ENCODE measurements at regions not wholly inside any gene's neighbourhood (a gene's known extent, or its start where the extent isn't known, plus 50 kb on each side); places are given as distances from the start of the nearest gene placed in this dataset.

DNA sequence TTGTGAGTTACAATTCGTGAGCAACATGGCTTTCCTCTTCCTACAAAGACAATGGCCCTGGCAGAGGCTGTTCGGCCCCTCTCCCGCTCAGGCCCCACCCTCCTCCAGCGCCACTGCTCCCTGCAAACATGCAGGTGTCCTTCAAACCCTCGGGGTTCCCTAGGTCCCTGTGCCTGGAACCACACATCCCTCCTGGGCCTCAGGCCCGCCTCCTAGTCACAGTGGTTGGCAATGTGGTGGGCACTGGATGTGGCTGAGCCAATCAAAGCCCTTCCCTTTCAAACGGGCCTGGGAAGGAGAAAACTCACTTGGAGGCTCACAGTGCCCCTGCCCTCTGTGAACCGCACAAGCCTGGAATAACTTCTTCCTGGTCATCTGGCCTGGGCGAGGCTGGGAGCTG is 147.2 kb downstream of the TFAP2C start:
- TF ChIP-seq, protein P1, sequence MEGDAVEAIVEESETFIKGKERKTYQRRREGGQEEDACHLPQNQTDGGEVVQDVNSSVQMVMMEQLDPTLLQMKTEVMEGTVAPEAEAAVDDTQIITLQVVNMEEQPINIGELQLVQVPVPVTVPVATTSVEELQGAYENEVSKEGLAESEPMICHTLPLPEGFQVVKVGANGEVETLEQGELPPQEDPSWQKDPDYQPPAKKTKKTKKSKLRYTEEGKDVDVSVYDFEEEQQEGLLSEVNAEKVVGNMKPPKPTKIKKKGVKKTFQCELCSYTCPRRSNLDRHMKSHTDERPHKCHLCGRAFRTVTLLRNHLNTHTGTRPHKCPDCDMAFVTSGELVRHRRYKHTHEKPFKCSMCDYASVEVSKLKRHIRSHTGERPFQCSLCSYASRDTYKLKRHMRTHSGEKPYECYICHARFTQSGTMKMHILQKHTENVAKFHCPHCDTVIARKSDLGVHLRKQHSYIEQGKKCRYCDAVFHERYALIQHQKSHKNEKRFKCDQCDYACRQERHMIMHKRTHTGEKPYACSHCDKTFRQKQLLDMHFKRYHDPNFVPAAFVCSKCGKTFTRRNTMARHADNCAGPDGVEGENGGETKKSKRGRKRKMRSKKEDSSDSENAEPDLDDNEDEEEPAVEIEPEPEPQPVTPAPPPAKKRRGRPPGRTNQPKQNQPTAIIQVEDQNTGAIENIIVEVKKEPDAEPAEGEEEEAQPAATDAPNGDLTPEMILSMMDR (IDR thresholded peaks at IDR 0.05; ENCODE audit: unreplicated experiment) = no peak
- no peak overlapping the region for H3K4me3 Mint-ChIP-seq (ENCODE audit: low read depth, unreplicated experiment)
- intact Hi-C loops (cut with micrococcal nuclease; ENCODE audit: unreplicated experiment) = no loop called here
- DNase-seq = no peak
- H3K36me3 Mint-ChIP-seq (ENCODE audit: insufficient read depth, unreplicated experiment) = no peaks in the 10 kb centered on the region
- BruUV-seq (replicated peaks) = no TSS peak
- H3K27ac Mint-ChIP-seq (ENCODE audit: unreplicated experiment) = no peak overlapping the region
- H3K4me1 Mint-ChIP-seq (ENCODE audit: low read depth, unreplicated experiment) = peaks cover 16% of the 10 kb centered on the region
- peaks cover 7% of the 10 kb centered on the region for H3K27me3 Mint-ChIP-seq (ENCODE audit: unreplicated experiment)
- CTCF ChIA-PET = no interaction called here
- H3K9me3 Mint-ChIP-seq (ENCODE audit: low read depth, unreplicated experiment) = no peaks in the 10 kb centered on the region

DNA sequence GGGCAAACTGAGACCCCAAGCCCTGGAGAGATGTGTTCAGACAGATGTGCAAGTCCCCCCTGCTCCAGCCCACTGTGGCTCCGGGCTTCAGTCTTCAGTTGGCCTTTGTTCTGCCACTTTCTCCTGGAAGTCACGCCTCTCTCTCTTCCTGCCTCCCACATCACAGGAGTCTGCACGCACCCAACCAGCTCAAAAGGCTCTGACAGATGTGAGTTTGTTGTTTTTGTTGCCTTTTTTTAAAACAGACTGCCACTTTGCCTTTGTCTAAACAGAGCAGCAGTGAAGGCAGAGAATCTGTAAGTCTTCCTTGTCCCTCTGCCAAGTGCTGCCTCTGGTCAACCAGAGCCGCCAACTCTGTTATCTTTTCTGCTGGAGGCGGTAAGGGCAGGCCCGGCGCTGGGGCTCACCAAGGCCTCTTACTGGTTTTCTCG is 149.7 kb downstream of the TFAP2C start:
- CTCF ChIA-PET = no interaction called here
- H3K27ac Mint-ChIP-seq (ENCODE audit: unreplicated experiment) = peak overlapping the region; percentile 4
- peak; percentile 29 for DNase-seq
- H3K9me3 Mint-ChIP-seq (ENCODE audit: low read depth, unreplicated experiment) = no peaks in the 10 kb centered on the region
- no TSS peak for BruUV-seq (replicated peaks)
- no peak overlapping the region for H3K4me3 Mint-ChIP-seq (ENCODE audit: low read depth, unreplicated experiment)
- TF ChIP-seq, protein P1 (IDR thresholded peaks at IDR 0.05; ENCODE audit: unreplicated experiment) = no peak
- H3K27me3 Mint-ChIP-seq (ENCODE audit: unreplicated experiment) = peaks cover 21% of the 10 kb centered on the region
- intact Hi-C loops (cut with micrococcal nuclease; ENCODE audit: unreplicated experiment) = no loop called here
- H3K36me3 Mint-ChIP-seq (ENCODE audit: insufficient read depth, unreplicated experiment) = no peaks in the 10 kb centered on the region
- H3K4me1 Mint-ChIP-seq (ENCODE audit: low read depth, unreplicated experiment) = peaks cover 24% of the 10 kb centered on the region

DNA sequence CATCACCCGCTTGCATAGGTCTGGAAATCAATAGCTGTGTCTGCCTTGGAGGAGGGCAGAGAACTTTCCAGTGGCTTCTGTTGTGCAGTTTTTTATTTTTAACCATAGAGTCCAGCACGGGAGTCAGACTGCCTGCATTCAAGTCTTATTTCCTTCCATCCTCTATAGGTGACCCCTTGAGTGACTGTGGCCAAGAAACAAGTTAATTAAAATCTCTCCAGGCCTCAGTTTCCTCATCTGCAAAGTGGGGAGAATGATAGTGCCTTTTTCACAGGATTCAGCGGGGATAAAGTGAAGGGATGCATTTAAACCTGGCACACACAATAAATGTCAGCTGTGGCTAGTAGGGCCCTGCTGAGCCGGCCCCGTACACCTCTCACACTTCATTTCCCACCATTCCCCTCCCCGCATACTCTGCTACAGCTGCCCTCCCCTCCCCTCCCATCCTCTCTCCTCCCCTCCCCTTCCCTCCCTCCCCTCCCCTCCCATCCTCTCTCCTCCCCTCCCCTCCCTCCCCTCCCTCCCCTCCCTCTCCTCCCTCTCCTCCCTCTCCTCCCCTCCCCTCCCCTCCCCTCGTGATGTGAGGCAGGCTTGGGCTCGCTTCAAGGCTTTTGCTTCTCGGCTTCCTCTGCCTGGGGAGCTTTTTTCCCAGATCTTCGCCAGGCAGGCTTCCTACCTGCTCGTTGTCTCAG is 150.5 kb downstream of the TFAP2C start:
- TF ChIP-seq, protein P1 (IDR thresholded peaks at IDR 0.05; ENCODE audit: unreplicated experiment) = no peak
- DNase-seq = no peak
- Mint-ChIP-seq H3K4me1 (ENCODE audit: low read depth, unreplicated experiment) (peaks cover 24% of the 10 kb centered on the region), H3K9me3 (ENCODE audit: low read depth, unreplicated experiment) (no peaks in the 10 kb centered on the region), H3K36me3 (ENCODE audit: insufficient read depth, unreplicated experiment) (no peaks in the 10 kb centered on the region), H3K27me3 (ENCODE audit: unreplicated experiment) (peaks cover 21% of the 10 kb centered on the region), H3K4me3 (ENCODE audit: low read depth, unreplicated experiment) (no peak overlapping the region), H3K27ac (ENCODE audit: unreplicated experiment) (no peak overlapping the region)
- CTCF ChIA-PET = no interaction called here
- intact Hi-C loops (cut with micrococcal nuclease; ENCODE audit: unreplicated experiment) = loop anchor here (10.0 kb wide), 1 partner anchor 225 kb away; no protein-coding TSS in a partner anchor
- BruUV-seq (replicated peaks) = no TSS peak

DNA sequence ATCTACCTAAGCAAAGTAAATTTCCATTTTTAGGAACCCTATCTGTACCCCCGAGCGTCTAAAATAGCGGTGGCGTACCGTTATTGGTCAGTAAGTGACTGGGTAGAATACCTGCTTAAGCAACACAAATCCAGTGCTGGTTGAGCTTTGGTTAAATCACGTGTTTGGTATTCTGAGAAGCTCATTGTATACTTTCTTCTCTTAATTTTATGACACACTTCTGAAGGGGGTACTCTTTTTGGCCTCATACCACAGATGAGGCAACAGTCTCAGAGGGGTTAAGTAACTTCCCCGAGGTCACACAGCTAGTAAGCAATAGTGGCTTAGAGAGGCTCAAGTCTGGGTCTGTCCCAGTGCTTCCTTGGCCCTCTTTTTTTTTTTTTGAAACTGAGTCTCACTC is 151.2 kb downstream of the TFAP2C start:
- CTCF ChIA-PET = interaction anchor here (0.6 kb wide), 1 partner anchor 154 kb away, joined by 3 read pairs; no protein-coding TSS in a partner anchor
- Mint-ChIP-seq H3K4me1 (ENCODE audit: low read depth, unreplicated experiment) (peaks cover 24% of the 10 kb centered on the region), H3K27ac (ENCODE audit: unreplicated experiment) (no peak overlapping the region), H3K4me3 (ENCODE audit: low read depth, unreplicated experiment) (no peak overlapping the region), H3K9me3 (ENCODE audit: low read depth, unreplicated experiment) (no peaks in the 10 kb centered on the region), H3K27me3 (ENCODE audit: unreplicated experiment) (peaks cover 21% of the 10 kb centered on the region), H3K36me3 (ENCODE audit: insufficient read depth, unreplicated experiment) (no peaks in the 10 kb centered on the region)
- no TSS peak for BruUV-seq (replicated peaks)
- TF ChIP-seq, protein P1 (IDR thresholded peaks at IDR 0.05; ENCODE audit: unreplicated experiment) = no peak
- intact Hi-C loops (cut with micrococcal nuclease; ENCODE audit: unreplicated experiment) = loop anchor here (10.0 kb wide), 1 partner anchor 225 kb away; no protein-coding TSS in a partner anchor
- no peak for DNase-seq
